H1 (cell line): ENCODE measurements at regions not wholly inside any gene's neighbourhood (a gene's known extent, or its start where the extent isn't known, plus 50 kb on each side); places are given as distances from the start of the nearest gene placed in this dataset.

ENCODE experiments used
- FOSL1 ChIP-seq: IDR thresholded peaks from 2 replicates; pipeline ENCODE4 v1.6.1; 2011; ENCODE audit warnings: mild to moderate bottlenecking, low read depth, low read length, moderate library complexity; ENCODE audit not compliant: insufficient read depth
- HDAC2 ChIP-seq, 2 experiments: fragments of 300-600 bp in 1 of 2; sonication (generic) in 1 of 2; IDR thresholded peaks; 2 replicates each; pipeline ENCODE4 v1.6.1; 2011 to 2012; ENCODE audit warnings: low read depth in 2 of 2, low read length in 2 of 2, mild to moderate bottlenecking in 2 of 2, moderate library complexity in 2 of 2, borderline replicate concordance in 1 of 2, inconsistent platforms in 1 of 2
- POLR2A ChIP-seq, 2 experiments: IDR thresholded peaks; 1 replicate in 1 of 2; 2 replicates in 1 of 2; pipeline ENCODE4 v1.6.1; 2011; ENCODE audit warnings: low read depth in 2 of 2, low read length in 2 of 2, mild to moderate bottlenecking in 2 of 2; ENCODE audit errors: control extremely low read depth in 1 of 2
- RAD21 ChIP-seq, 2 experiments: IDR thresholded peaks in 1 of 2; conservative IDR thresholded peaks in 1 of 2; 2 replicates each; pipeline ENCODE4 v1.6.1; 2011; ENCODE audit warnings: low read depth in 2 of 2, low read length in 2 of 2, improper control_type of control experiment in 1 of 2, inconsistent platforms in 1 of 2, mild to moderate bottlenecking in 1 of 2, moderate library complexity in 1 of 2
- SRF ChIP-seq: IDR thresholded peaks from 2 replicates; pipeline ENCODE4 v1.6.1; 2011; ENCODE audit warnings: mild to moderate bottlenecking, low read depth, low read length, moderate library complexity
- TAF1 ChIP-seq: IDR thresholded peaks from 2 replicates; pipeline ENCODE4 v1.6.1; 2011; ENCODE audit warnings: mild to moderate bottlenecking, low read depth, low read length

DNA sequence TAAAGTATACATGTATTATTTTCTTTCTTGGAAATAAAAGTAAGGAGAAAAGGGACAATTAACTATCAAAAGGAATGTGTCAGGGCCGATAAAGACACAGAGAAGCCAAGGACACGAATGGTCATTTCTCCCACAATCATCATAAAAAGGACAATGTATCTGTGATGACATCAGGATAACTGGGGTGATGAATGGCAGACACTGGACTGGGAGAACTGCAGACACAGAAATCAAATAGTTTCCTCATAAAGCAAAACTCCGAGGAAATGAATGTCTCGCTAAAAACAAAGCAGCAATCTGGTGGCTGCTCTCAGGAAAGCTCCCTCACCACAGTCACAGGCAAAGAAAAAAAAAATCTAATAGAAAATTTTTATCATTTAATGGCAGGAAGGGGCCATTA, 69.3 kb upstream of the NPY start (continued):
- TF ChIP-seq FOSL1 (no peak), HDAC2 (IDR thresholded peaks at IDR 0.05; ENCODE audit: borderline replicate concordance in 1 of 2, low read depth in 2 of 2, low read length in 2 of 2) (no peak), POLR2A (IDR thresholded peaks at IDR 0.05; ENCODE audit: control extremely low read depth in 1 of 2, low read depth in 2 of 2, low read length in 2 of 2) (no peak), RAD21 (IDR thresholded peaks at IDR 0.05 in 1 of 2, conservative IDR thresholded peaks at IDR 0.05 in 1 of 2; ENCODE audit: low read depth in 2 of 2, low read length in 2 of 2) (no peak), TAF1 (no peak), SRF (no peak)
